H1 (cell line): ENCODE measurements at regions not wholly inside any gene's neighbourhood (a gene's known extent, or its start where the extent isn't known, plus 50 kb on each side); places are given as distances from the start of the nearest gene placed in this dataset.

ENCODE experiments used
- CTCF ChIA-PET: fragments of 300-600 bp; sonication (Branson Sonifier 250); formaldehyde crosslinking; loops from one replicate; lab custom pipeline; 2021; ENCODE audit not compliant: partially characterized antibody; lab: Charles Lee
- POLR2A ChIA-PET: fragments of 300-600 bp; sonication (Branson Sonifier 250); formaldehyde crosslinking; loops from one replicate; lab custom pipeline; 2021; ENCODE audit warnings: inconsistent platforms; ENCODE audit not compliant: partially characterized antibody; lab: Charles Lee
- DNase-seq, 2 experiments: peaks; one replicate each; pipeline versions ENCODE4 v3.0.0 to v3.0.0-alpha.2; 2010 to 2022; ENCODE audit warnings: low spot score in 2 of 2, low read depth in 1 of 2, mixed read lengths in 1 of 2
- FAIRE-seq: peaks from 2 replicates; lab custom pipeline; 2011; peaks lifted over from hg19 to GRCh38; lab: Jason Lieb, UNC
- H2AFZ ChIP-seq: 2 replicates; pipeline ENCODE4 v1.8.1; 2012; ENCODE audit warnings: low read length, inconsistent platforms
- H2AK5ac ChIP-seq: 2 replicates; pipeline ENCODE4 v1.6.1; 2013; ENCODE audit warnings: low read depth, low read length
- H2BK120ac ChIP-seq: replicated peaks from 2 replicates; pipeline ENCODE3; 2013; ENCODE audit warnings: low read depth, low read length, inconsistent platforms
- H2BK12ac ChIP-seq: 2 replicates; pipeline ENCODE4 v1.6.1; 2013; ENCODE audit warnings: low read depth, low read length
- H2BK15ac ChIP-seq: 2 replicates; pipeline ENCODE4 v1.6.1; 2013; ENCODE audit warnings: low read length
- H2BK20ac ChIP-seq: 2 replicates; pipeline ENCODE4 v1.6.1; 2013; ENCODE audit warnings: low read length
- H2BK5ac ChIP-seq: 2 replicates; pipeline ENCODE4 v1.6.1; 2013; ENCODE audit warnings: low read depth, low read length
- H3K14ac ChIP-seq: 2 replicates; pipeline ENCODE4 v1.6.1; 2013; ENCODE audit warnings: inconsistent platforms; ENCODE audit not compliant: insufficient read length
- H3K18ac ChIP-seq: 2 replicates; pipeline ENCODE4 v1.6.1; 2013; ENCODE audit warnings: low read length; ENCODE audit errors: extremely low read depth
- H3K23ac ChIP-seq: 2 replicates; pipeline ENCODE4 v1.6.1; 2013; ENCODE audit warnings: inconsistent platforms; ENCODE audit not compliant: insufficient read length
- H3K23me2 ChIP-seq: 2 replicates; pipeline ENCODE4 v1.6.1; 2013; ENCODE audit warnings: low read depth, low read length
- H3K27ac ChIP-seq: 2 replicates; pipeline ENCODE4 v1.6.1; 2011; ENCODE audit warnings: low read depth, low read length, inconsistent platforms
- H3K27me3 ChIP-seq, 4 experiments: replicated peaks in 1 of 4; 1 replicate in 1 of 4; 2 replicates in 3 of 4; pipeline versions ENCODE4 v1.6.1 to v1.8.1; 2011 to 2013; ENCODE audit warnings: low read length in 3 of 4, mild to moderate bottlenecking in 3 of 4, inconsistent platforms in 2 of 4, mixed read lengths in 2 of 4, moderate library complexity in 1 of 4; ENCODE audit not compliant: control insufficient read depth in 3 of 4, insufficient read depth in 3 of 4; ENCODE audit errors: extremely low read depth in 1 of 4
- H3K36me3 ChIP-seq, 4 experiments: 2 replicates each; pipeline versions ENCODE4 v1.6.1 to v1.8.1; 2011 to 2013; ENCODE audit warnings: mild to moderate bottlenecking in 4 of 4, low read length in 3 of 4, moderate library complexity in 2 of 4, control low read depth in 1 of 4, inconsistent platforms in 1 of 4; ENCODE audit not compliant: insufficient read depth in 4 of 4, control insufficient read depth in 2 of 4
- H3K4ac ChIP-seq: replicated peaks from 2 replicates; pipeline ENCODE3; 2013; ENCODE audit warnings: low read length, low read depth, mixed read lengths, inconsistent platforms; ENCODE audit not compliant: insufficient read length
- H3K4me1 ChIP-seq, 4 experiments: replicated peaks in 1 of 4; 1 replicate in 1 of 4; 2 replicates in 3 of 4; pipeline versions ENCODE4 v1.6.1 to v1.8.1; 2011 to 2013; ENCODE audit warnings: low read length in 3 of 4, inconsistent platforms in 2 of 4, mixed read lengths in 1 of 4; ENCODE audit not compliant: insufficient read depth in 4 of 4, control insufficient read depth in 3 of 4
- H3K4me2 ChIP-seq, 2 experiments: 2 replicates each; pipeline versions ENCODE4 v1.6.1 to v1.8.1; 2011 to 2013; ENCODE audit warnings: low read depth in 2 of 2, low read length in 2 of 2, control low read depth in 1 of 2, inconsistent platforms in 1 of 2, mild to moderate bottlenecking in 1 of 2; ENCODE audit not compliant: insufficient read depth in 1 of 2
- H3K4me3 ChIP-seq, 4 experiments: fragments of 200-600, 300-600 bp in 1 of 4; sonication (generic), shearing (Covaris generic), sonication (Bioruptor Twin) in 1 of 4; 2 replicates each; pipeline versions ENCODE4 v1.5.1 to v1.8.1; 2011 to 2016; ENCODE audit warnings: low read length in 4 of 4, low read depth in 3 of 4, control low read depth in 2 of 4, inconsistent platforms in 2 of 4, mild to moderate bottlenecking in 2 of 4, mixed read lengths in 1 of 4, moderate library complexity in 1 of 4; ENCODE audit not compliant: insufficient read depth in 2 of 4; ENCODE audit errors: extremely low read depth in 1 of 4
- H3K56ac ChIP-seq: replicated peaks from 2 replicates; pipeline ENCODE3; 2013; ENCODE audit warnings: low read depth, mild to moderate bottlenecking, mixed read lengths, low read length, inconsistent platforms; ENCODE audit not compliant: insufficient read length
- H3K79me1 ChIP-seq: 2 replicates; pipeline ENCODE4 v1.6.1; 2013; ENCODE audit warnings: low read depth, low read length, control low read depth
- H3K79me2 ChIP-seq, 2 experiments: 2 replicates each; pipeline versions ENCODE4 v1.6.1 to v1.8.1; 2012 to 2013; ENCODE audit warnings: low read length in 2 of 2, mild to moderate bottlenecking in 2 of 2, inconsistent platforms in 1 of 2; ENCODE audit not compliant: insufficient read depth in 2 of 2, control insufficient read depth in 1 of 2
- H3K9ac ChIP-seq, 4 experiments: replicated peaks in 1 of 4; 1 replicate in 1 of 4; 2 replicates in 3 of 4; pipeline versions ENCODE4 v1.6.1 to v1.8.1; 2011 to 2013; ENCODE audit warnings: low read depth in 3 of 4, low read length in 3 of 4, control low read depth in 2 of 4, mild to moderate bottlenecking in 2 of 4, moderate library complexity in 2 of 4, inconsistent platforms in 1 of 4; ENCODE audit errors: extremely low read depth in 1 of 4
- H3K9me3 ChIP-seq, 2 experiments: 2 replicates each; pipeline versions ENCODE4 v1.6.1 to v1.8.1; 2012 to 2013; ENCODE audit warnings: mild to moderate bottlenecking in 2 of 2, moderate library complexity in 2 of 2, control low read depth in 1 of 2, inconsistent platforms in 1 of 2, low read depth in 1 of 2, low read length in 1 of 2, mixed read lengths in 1 of 2; ENCODE audit not compliant: insufficient read depth in 2 of 2
- H4K20me1 ChIP-seq, 2 experiments: replicated peaks in 1 of 2; 2 replicates each; pipeline versions ENCODE3 to v1.8.1; 2011 to 2013; ENCODE audit warnings: inconsistent platforms in 2 of 2, low read length in 2 of 2, mild to moderate bottlenecking in 1 of 2; ENCODE audit not compliant: insufficient read depth in 2 of 2, control insufficient read depth in 1 of 2
- H4K5ac ChIP-seq: 2 replicates; pipeline ENCODE4 v1.6.1; 2013; ENCODE audit warnings: low read length, low read depth, mixed read lengths, inconsistent platforms; ENCODE audit not compliant: insufficient read length
- H4K8ac ChIP-seq: 2 replicates; pipeline ENCODE4 v1.8.0; 2013; ENCODE audit warnings: mild to moderate bottlenecking, moderate library complexity, low read length, inconsistent platforms; ENCODE audit not compliant: insufficient read depth; ENCODE audit errors: extremely low read depth
- H4K91ac ChIP-seq: replicated peaks from 2 replicates; pipeline ENCODE3; 2013; ENCODE audit warnings: low read length, mixed read lengths, inconsistent platforms; ENCODE audit not compliant: insufficient read length
- ATF2 ChIP-seq: IDR thresholded peaks from 2 replicates; pipeline ENCODE4 v1.6.1; 2012; ENCODE audit warnings: low read length, inconsistent platforms
- CBX8 ChIP-seq: fragments of 300-800, 300-1000 bp; sonication (generic); IDR thresholded peaks from 2 replicates; pipeline ENCODE4 v1.7.1; 2016; ENCODE audit warnings: low read depth, low read length, borderline replicate concordance
- CEBPB ChIP-seq: IDR thresholded peaks from 2 replicates; pipeline ENCODE4 v1.6.1; 2012; ENCODE audit warnings: low read depth, low read length
- EZH2 ChIP-seq: fragments of 200-600 bp; sonication (generic); IDR thresholded peaks from 2 replicates; pipeline ENCODE4 v1.7.1; 2012; ENCODE audit warnings: low read depth, mild to moderate bottlenecking, moderate library complexity, low read length, inconsistent platforms; ENCODE audit not compliant: severe bottlenecking
- KDM5A ChIP-seq: fragments of 200-600 bp; IDR thresholded peaks from 2 replicates; pipeline ENCODE4 v1.7.1; 2012; ENCODE audit warnings: mild to moderate bottlenecking, low read length, inconsistent platforms, mixed read lengths
- NANOG ChIP-seq: IDR thresholded peaks from 2 replicates; pipeline ENCODE4 v1.6.1; 2011; ENCODE audit warnings: low read length, low read depth, mild to moderate bottlenecking, inconsistent platforms; ENCODE audit not compliant: insufficient read depth, poor library complexity, severe bottlenecking
- SIN3A ChIP-seq, 2 experiments: IDR thresholded peaks in 1 of 2; conservative IDR thresholded peaks in 1 of 2; 2 replicates each; pipeline ENCODE4 v1.6.1; 2011 to 2012; ENCODE audit warnings: low read length in 2 of 2, improper control_type of control experiment in 1 of 2, low read depth in 1 of 2, mild to moderate bottlenecking in 1 of 2
- SRF ChIP-seq: IDR thresholded peaks from 2 replicates; pipeline ENCODE4 v1.6.1; 2011; ENCODE audit warnings: mild to moderate bottlenecking, low read depth, low read length, moderate library complexity
- TEAD4 ChIP-seq: IDR thresholded peaks from 2 replicates; pipeline ENCODE4 v1.6.1; 2012; ENCODE audit warnings: low read depth, low read length, inconsistent platforms, mixed read lengths
- YY1 ChIP-seq: IDR thresholded peaks from 2 replicates; pipeline ENCODE4 v1.6.1; 2011; ENCODE audit warnings: low read depth, mild to moderate bottlenecking, low read length
- WGBS, 2 experiments: shearing (Covaris generic) in 1 of 2; methylation state at CpG; one replicate each; pipeline versions ENCODE4 v1.1.6 to v1.1.7; 2013 to 2015; ENCODE audit warnings: low lambda C conversion rate in 2 of 2, mixed read lengths in 2 of 2, inconsistent platforms in 1 of 2, low coverage in 1 of 2, missing lambda C conversion rate in 1 of 2; ENCODE audit not compliant: insufficient replicate concordance in 2 of 2, insufficient coverage in 1 of 2, insufficient read length in 1 of 2; ENCODE audit errors: extremely low coverage in 1 of 2, missing lambda C conversion rate in 1 of 2; 5-methylcytosine and 5-hydroxymethylcytosine counted together

- peak overlapping the region; percentile 18; the same call in 1 of the 2 replicates for H2BK12ac ChIP-seq
- FAIRE-seq (no peak), DNase-seq (no peak)
- no peak overlapping the region for H3K27ac ChIP-seq
- no peak overlapping the region for H3K23ac ChIP-seq
- H3K27me3 ChIP-seq: no peaks in the 10 kb centered on the region; a peak in 2 of 7 replicates
- H3K4me1 ChIP-seq: peaks cover 0 to 7% (median 6%) of the 10 kb centered on the region in 4 experiments; a peak in 2 of 7 replicates
- no peak overlapping the region for H3K9ac ChIP-seq
- peak overlapping the region; percentile 10 for H3K4ac ChIP-seq
- ChIA-PET POLR2A (interaction anchor here (0.9 to 1.2 kb wide), 2 partner anchors 11 to 279 kb away, joined by 3 read pairs; no protein-coding TSS in a partner anchor), CTCF (interaction anchor here (0.7 to 1.5 kb wide), 4 partner anchors 13 to 544 kb away, joined by 3 read pairs; no protein-coding TSS in a partner anchor)
- no peaks in the 10 kb centered on the region; the same call in 1 of the 2 replicates for H3K23me2 ChIP-seq
- no peak overlapping the region for H2BK20ac ChIP-seq
- no peak overlapping the region for H3K4me2 ChIP-seq
- H4K8ac ChIP-seq: no peak overlapping the region
- H3K9me3 ChIP-seq: no peaks in the 10 kb centered on the region
- H4K91ac ChIP-seq: peak overlapping the region; percentile 9
- no peak overlapping the region for H3K56ac ChIP-seq
- 86% methylated on average over 17 of the region's 17 CpGs; no CpG with 5 or more reads in 1 of the 2 experiments for WGBS, 2 experiments
- no peak overlapping the region for H2AFZ ChIP-seq
- H3K79me1 ChIP-seq: no peaks in the 10 kb centered on the region; the same call in 1 of the 2 replicates
- no peak overlapping the region for H3K18ac ChIP-seq
- no peak overlapping the region for H3K4me3 ChIP-seq
- H2AK5ac ChIP-seq: no peak overlapping the region
- H3K14ac ChIP-seq: no peak overlapping the region
- no peak overlapping the region for H2BK15ac ChIP-seq
- H3K36me3 ChIP-seq: no peaks in the 10 kb centered on the region
- peak overlapping the region; percentile 26 for H2BK120ac ChIP-seq
- H2BK5ac ChIP-seq: no peak overlapping the region
- no peak overlapping the region for H4K5ac ChIP-seq
- H4K20me1 ChIP-seq: no peaks in the 10 kb centered on the region
- no peaks in the 10 kb centered on the region for H3K79me2 ChIP-seq
- TF ChIP-seq KDM5A: no peak
- TF ChIP-seq EZH2: no peak
- TF ChIP-seq CEBPB: no peak
- TF ChIP-seq NANOG: no peak
- no peak for TF ChIP-seq SIN3A (conservative IDR thresholded peaks at IDR 0.05 in 1 of 2, IDR thresholded peaks at IDR 0.05 in 1 of 2; ENCODE audit: low read depth in 1 of 2, low read length in 2 of 2)
- TF ChIP-seq SRF: no peak
- no peak for TF ChIP-seq ATF2
- no peak for TF ChIP-seq TEAD4
- TF ChIP-seq YY1: no peak
- no peak for TF ChIP-seq CBX8
Measured at GRCh38 chr2:8157621-8158430, 524.0 kb upstream of the ID2 start.
